Endothelial cell of umbilical vein (primary cell): ENCODE measurements at regions not wholly inside any gene's neighbourhood (a gene's known extent, or its start where the extent isn't known, plus 50 kb on each side); places are given as distances from the start of the nearest gene placed in this dataset.

Source experiments
- BruUV-seq: library from RNA; stranded (reverse); fragments of 400-500 nt; replicated peaks from 2 replicates; lab custom pipeline; 2021; lab: Mats Ljungman, UMichigan
- CTCF ChIA-PET: fragments of 300-600, 350-600 bp; sonication (Branson Sonifier 250); formaldehyde crosslinking; loops from one replicate; lab custom pipeline; 2021; ENCODE audit warnings: antibody characterized with exemption, inconsistent platforms; lab: Charles Lee
- POLR2A ChIA-PET: fragments of 300-600, 350-600 bp; sonication (Branson Sonifier 250); formaldehyde crosslinking; loops from one replicate; lab custom pipeline; 2021; ENCODE audit warnings: antibody characterized with exemption, inconsistent platforms; lab: Charles Lee
- DNase-seq: peaks from one replicate; pipeline ENCODE4 v3.0.0-alpha.2; 2011; ENCODE audit warnings: low read depth, low spot score
- FAIRE-seq: peaks from 2 replicates; lab custom pipeline; 2011; peaks lifted over from hg19 to GRCh38; lab: Jason Lieb, UNC
- H2AFZ ChIP-seq: 2 replicates; pipeline ENCODE4 v1.6.0; 2012; ENCODE audit warnings: low read depth, low read length, control low read depth, inconsistent platforms
- H3K27ac ChIP-seq: 2 replicates; pipeline ENCODE4 v1.5.1; 2011; ENCODE audit warnings: low read depth, mild to moderate bottlenecking, control low read depth, low read length, moderate library complexity; ENCODE audit not compliant: insufficient read depth
- H3K27me3 ChIP-seq, 2 experiments: 2 replicates each; pipeline versions ENCODE4 v1.6.0 to v1.6.1; 2011; ENCODE audit warnings: low read length in 2 of 2, mixed read lengths in 1 of 2; ENCODE audit not compliant: control insufficient read depth in 2 of 2, insufficient read depth in 2 of 2
- H3K36me3 ChIP-seq, 2 experiments: 2 replicates in 1 of 2; 3 replicates in 1 of 2; pipeline ENCODE4 v1.5.1; 2011; ENCODE audit warnings: low read length in 2 of 2, mild to moderate bottlenecking in 1 of 2, moderate library complexity in 1 of 2; ENCODE audit not compliant: control insufficient read depth in 2 of 2, insufficient read depth in 2 of 2; ENCODE audit errors: extremely low read depth in 1 of 2
- H3K4me1 ChIP-seq: 3 replicates; pipeline ENCODE4 v1.5.1; 2011; ENCODE audit warnings: mild to moderate bottlenecking, low read length; ENCODE audit not compliant: control insufficient read depth, insufficient read depth; ENCODE audit errors: extremely low read depth
- H3K4me2 ChIP-seq: 2 replicates; pipeline ENCODE4 v1.6.1; 2011; ENCODE audit warnings: low read length, control low read depth, mixed read lengths; ENCODE audit not compliant: insufficient read depth
- H3K4me3 ChIP-seq, 3 experiments: fragments of 200-600 bp in 1 of 3; sonication (generic), shearing (Covaris generic) in 1 of 3; replicated peaks in 1 of 3; 2 replicates each; pipeline ENCODE4 v1.5.1; 2011 to 2016; ENCODE audit warnings: control low read depth in 3 of 3, low read length in 3 of 3, mild to moderate bottlenecking in 2 of 3, inconsistent platforms in 1 of 3, low read depth in 1 of 3, moderate library complexity in 1 of 3; ENCODE audit not compliant: insufficient read depth in 1 of 3
- H3K79me2 ChIP-seq: 2 replicates; pipeline ENCODE4 v1.6.0; 2012; ENCODE audit warnings: low read length, inconsistent platforms; ENCODE audit not compliant: control insufficient read depth, insufficient read depth
- H3K9ac ChIP-seq: replicated peaks from 2 replicates; pipeline ENCODE3; 2011; ENCODE audit warnings: low read length, control low read depth; ENCODE audit not compliant: insufficient read depth; ENCODE audit errors: extremely low read depth
- H3K9me1 ChIP-seq: replicated peaks from 3 replicates; pipeline ENCODE4 v1.6.0; 2011; ENCODE audit warnings: mild to moderate bottlenecking, low read length; ENCODE audit not compliant: control insufficient read depth, insufficient read depth; ENCODE audit errors: extremely low read depth
- H3K9me3 ChIP-seq: replicated peaks from 2 replicates; pipeline ENCODE4 v1.5.1; 2012; ENCODE audit warnings: low read length, inconsistent platforms; ENCODE audit not compliant: control insufficient read depth, insufficient read depth
- H4K20me1 ChIP-seq: replicated peaks from 2 replicates; pipeline ENCODE3; 2011; ENCODE audit warnings: mild to moderate bottlenecking, low read length; ENCODE audit not compliant: control insufficient read depth, insufficient read depth; ENCODE audit errors: extremely low read depth
- EZH2 ChIP-seq: IDR thresholded peaks from 2 replicates; pipeline ENCODE4 v1.6.1; 2012; ENCODE audit warnings: borderline replicate concordance, low read depth, mild to moderate bottlenecking, moderate library complexity, low read length, inconsistent platforms; ENCODE audit not compliant: severe bottlenecking
- FOS ChIP-seq: IDR thresholded peaks from 2 replicates; pipeline ENCODE4 v1.6.1; 2011; ENCODE audit warnings: mild to moderate bottlenecking, low read length, moderate library complexity, borderline replicate concordance; ENCODE audit not compliant: insufficient read depth
- GATA2 ChIP-seq: IDR thresholded peaks from 2 replicates; pipeline ENCODE4 v1.7.0; 2011; ENCODE audit warnings: low read depth, mild to moderate bottlenecking, moderate library complexity, mixed read lengths, low read length; ENCODE audit not compliant: insufficient read length, insufficient read depth
- JUN ChIP-seq: IDR thresholded peaks from 2 replicates; pipeline ENCODE4 v1.6.1; 2011; ENCODE audit warnings: borderline replicate concordance, low read depth; ENCODE audit not compliant: insufficient read length, insufficient read depth
- MYC ChIP-seq: IDR thresholded peaks from one replicate; pipeline ENCODE4 v1.6.1; 2011; ENCODE audit warnings: mild to moderate bottlenecking, low read depth, low read length
- POLR2A ChIP-seq: IDR thresholded peaks from 2 replicates; pipeline ENCODE4 v1.6.1; 2012; ENCODE audit warnings: low read depth, mild to moderate bottlenecking, control low read depth, low read length
- POLR2AphosphoS5 ChIP-seq: IDR thresholded peaks from 2 replicates; pipeline ENCODE4 v1.6.1; 2012; ENCODE audit warnings: low read depth, mild to moderate bottlenecking, control low read depth, low read length, moderate library complexity; ENCODE audit not compliant: insufficient read depth
- dilution Hi-C: fragments of 300-500 bp; cut with MboI; formaldehyde crosslinking; loops from one replicate; pipeline ENCODE4 v1.15.0; 2019; ENCODE audit warnings: low sequenced_read_pairs; ENCODE audit not compliant: extremely low pct_ligation_motif_present
- intact Hi-C: fragments of 100-400 bp; cut with micrococcal nuclease; formaldehyde crosslinking; loops from one replicate; pipeline ENCODE4 v1.10.0; 2022
- TF ChIP-seq, protein P1 (sequence below): IDR thresholded peaks from 2 replicates; pipeline ENCODE4 v1.6.1; 2011; ENCODE audit not compliant: insufficient read depth, insufficient read length
- TF ChIP-seq, protein P2 (sequence below), 2 donors: IDR thresholded peaks; 1 replicate in 1 of 2; 2 replicates in 1 of 2; pipeline ENCODE4 v1.5.1; 2011; ENCODE audit warnings: low read length in 2 of 2, mild to moderate bottlenecking in 2 of 2, moderate library complexity in 2 of 2, control low read depth in 1 of 2, inconsistent platforms in 1 of 2, low read depth in 1 of 2; ENCODE audit not compliant: insufficient read depth in 1 of 2; ENCODE audit errors: extremely low read depth in 1 of 2

DNA sequence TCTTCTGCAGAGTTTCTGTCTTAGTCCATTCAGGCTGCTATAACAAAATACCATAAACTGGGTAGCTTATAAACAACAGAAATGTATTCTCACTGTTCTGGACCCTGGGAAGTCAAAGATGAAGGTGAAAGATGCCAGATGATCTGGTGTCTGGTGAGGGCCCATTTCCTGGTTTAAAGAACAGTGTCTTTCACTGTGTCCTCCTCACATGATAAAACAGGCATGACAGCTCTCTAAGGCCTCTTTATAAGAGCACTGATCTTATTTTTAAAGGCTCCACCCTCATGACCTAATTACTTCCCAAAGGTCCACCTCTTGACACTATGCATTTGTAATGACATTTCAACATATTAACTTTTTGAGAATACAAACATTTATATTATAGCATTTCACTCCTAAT is 250.2 kb upstream of the ZRANB2 start:
- FAIRE-seq (no peak), DNase-seq (no peak)
- CTCF ChIA-PET: no interaction called here
- no peak overlapping the region for H3K27ac ChIP-seq
- no peaks in the 10 kb centered on the region for H3K4me1 ChIP-seq
- TF ChIP-seq, protein P1, sequence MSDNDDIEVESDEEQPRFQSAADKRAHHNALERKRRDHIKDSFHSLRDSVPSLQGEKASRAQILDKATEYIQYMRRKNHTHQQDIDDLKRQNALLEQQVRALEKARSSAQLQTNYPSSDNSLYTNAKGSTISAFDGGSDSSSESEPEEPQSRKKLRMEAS: no peak
- TF ChIP-seq POLR2AphosphoS5 (no peak), FOS (no peak), MYC (no peak), POLR2A (no peak), GATA2 (no peak), EZH2 (no peak), JUN (no peak)
- TF ChIP-seq, protein P2, sequence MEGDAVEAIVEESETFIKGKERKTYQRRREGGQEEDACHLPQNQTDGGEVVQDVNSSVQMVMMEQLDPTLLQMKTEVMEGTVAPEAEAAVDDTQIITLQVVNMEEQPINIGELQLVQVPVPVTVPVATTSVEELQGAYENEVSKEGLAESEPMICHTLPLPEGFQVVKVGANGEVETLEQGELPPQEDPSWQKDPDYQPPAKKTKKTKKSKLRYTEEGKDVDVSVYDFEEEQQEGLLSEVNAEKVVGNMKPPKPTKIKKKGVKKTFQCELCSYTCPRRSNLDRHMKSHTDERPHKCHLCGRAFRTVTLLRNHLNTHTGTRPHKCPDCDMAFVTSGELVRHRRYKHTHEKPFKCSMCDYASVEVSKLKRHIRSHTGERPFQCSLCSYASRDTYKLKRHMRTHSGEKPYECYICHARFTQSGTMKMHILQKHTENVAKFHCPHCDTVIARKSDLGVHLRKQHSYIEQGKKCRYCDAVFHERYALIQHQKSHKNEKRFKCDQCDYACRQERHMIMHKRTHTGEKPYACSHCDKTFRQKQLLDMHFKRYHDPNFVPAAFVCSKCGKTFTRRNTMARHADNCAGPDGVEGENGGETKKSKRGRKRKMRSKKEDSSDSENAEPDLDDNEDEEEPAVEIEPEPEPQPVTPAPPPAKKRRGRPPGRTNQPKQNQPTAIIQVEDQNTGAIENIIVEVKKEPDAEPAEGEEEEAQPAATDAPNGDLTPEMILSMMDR (IDR thresholded peaks at IDR 0.05; ENCODE audit: extremely low read depth in 1 of 2, insufficient read depth in 1 of 2, low read depth in 1 of 2, low read length in 2 of 2): no peak
- H3K36me3 ChIP-seq: no peaks in the 10 kb centered on the region
- intact Hi-C loops: no loop called here
- no peaks in the 10 kb centered on the region for H3K9me3 ChIP-seq
- no peak overlapping the region for H3K4me2 ChIP-seq
- dilution Hi-C loops: no loop called here
- H3K4me3 ChIP-seq: no peak overlapping the region
- H3K9ac ChIP-seq: no peak overlapping the region
- no peaks in the 10 kb centered on the region for H3K79me2 ChIP-seq
- no peak overlapping the region for H2AFZ ChIP-seq
- no TSS peak for BruUV-seq
- H3K9me1 ChIP-seq: no peaks in the 10 kb centered on the region
- POLR2A ChIA-PET: no interaction called here
- H3K27me3 ChIP-seq: no peaks in the 10 kb centered on the region
- H4K20me1 ChIP-seq: no peaks in the 10 kb centered on the region
